OCI-LY7 (cell line): ENCODE measurements at regions not wholly inside any gene's neighbourhood (a gene's known extent, or its start where the extent isn't known, plus 50 kb on each side); places are given as distances from the start of the nearest gene placed in this dataset.

Source experiments
- BruUV-seq: library from RNA; stranded (reverse); fragments of 400-500 nt; replicated peaks from 2 replicates; lab custom pipeline; 2021; lab: Mats Ljungman, UMichigan
- CTCF ChIA-PET: fragments of 300-600 bp; sonication (Branson Sonifier 250); formaldehyde crosslinking; loops from one replicate; lab custom pipeline; 2022; ENCODE audit warnings: antibody characterized with exemption; ENCODE audit not compliant: unreplicated experiment; lab: Charles Lee
- POLR2A ChIA-PET: fragments of 300-600 bp; sonication (Branson Sonifier 250); formaldehyde crosslinking; loops from one replicate; lab custom pipeline; 2022; ENCODE audit warnings: antibody characterized with exemption; lab: Charles Lee
- DNase-seq: peaks from one replicate; pipeline ENCODE4 v3.0.0-alpha.2; 2015; ENCODE audit warnings: low spot score
- H2AFZ ChIP-seq: fragments of 200-600 bp; sonication (generic), shearing (Covaris generic); 2 replicates; pipeline ENCODE4 v1.6.1; 2014; ENCODE audit warnings: mild to moderate bottlenecking, antibody characterized with exemption, low read length, moderate library complexity
- H3K27ac ChIP-seq: fragments of 200-600 bp; sonication (generic); 2 replicates; pipeline ENCODE4 v1.5.1; 2014; ENCODE audit warnings: mixed run types, low read depth, mild to moderate bottlenecking, moderate library complexity, low read length, inconsistent platforms; ENCODE audit not compliant: poor library complexity, severe bottlenecking
- H3K36me3 ChIP-seq: fragments of 200-600 bp; sonication (generic); 2 replicates; pipeline ENCODE4 v1.6.1; 2014; ENCODE audit warnings: mild to moderate bottlenecking, antibody characterized with exemption, low read length, moderate library complexity, mixed read lengths; ENCODE audit not compliant: insufficient read depth
- H3K4me1 ChIP-seq: fragments of 200-600 bp; sonication (generic); 2 replicates; pipeline ENCODE4 v1.5.1; 2014; ENCODE audit warnings: mild to moderate bottlenecking, low read length; ENCODE audit not compliant: insufficient read depth, poor library complexity, severe bottlenecking
- H3K4me2 ChIP-seq: fragments of 200-600 bp; sonication (generic); 2 replicates; pipeline ENCODE4 v1.6.1; 2014; ENCODE audit warnings: mild to moderate bottlenecking, low read length
- H3K4me3 ChIP-seq: fragments of 200-600 bp; sonication (generic); 2 replicates; pipeline ENCODE4 v1.5.1; 2014; ENCODE audit warnings: mild to moderate bottlenecking, low read depth, low read length; ENCODE audit not compliant: poor library complexity, severe bottlenecking
- H3K79me2 ChIP-seq: fragments of 200-600 bp; sonication (generic); 2 replicates; pipeline ENCODE4 v1.6.1; 2016; ENCODE audit warnings: low read depth, mild to moderate bottlenecking, low read length, moderate library complexity, mixed read lengths; ENCODE audit not compliant: insufficient read depth
- H3K9me2 ChIP-seq: fragments of 200-600 bp; sonication (generic); 2 replicates; pipeline ENCODE4 v1.6.1; 2016; ENCODE audit warnings: mild to moderate bottlenecking, low read length, mixed read lengths; ENCODE audit not compliant: insufficient read depth
- H3K9me3 ChIP-seq: fragments of 200-600 bp; sonication (generic); 2 replicates; pipeline ENCODE4 v1.6.1; 2014; ENCODE audit warnings: mild to moderate bottlenecking, mixed run types, low read length, mixed read lengths
- H4K20me1 ChIP-seq: fragments of 200-600 bp; sonication (generic); 2 replicates; pipeline ENCODE4 v1.6.1; 2014; ENCODE audit warnings: mild to moderate bottlenecking, antibody characterized with exemption, low read length, moderate library complexity, mixed read lengths; ENCODE audit not compliant: insufficient read depth
- CTCF ChIP-seq: fragments of 200-600 bp; sonication (generic); conservative IDR thresholded peaks from 2 replicates; pipeline ENCODE4 v1.5.1; 2014; ENCODE audit warnings: mild to moderate bottlenecking, antibody characterized with exemption, low read length, moderate library complexity, mixed read lengths
- EZH2phosphoT487 ChIP-seq: fragments of 200-600 bp; sonication (generic); IDR thresholded peaks from 2 replicates; pipeline ENCODE4 v1.6.1; 2018; ENCODE audit warnings: low read depth, borderline replicate concordance, mild to moderate bottlenecking, mixed run types, antibody characterized with exemption, low read length, moderate library complexity, mixed read lengths
- intact Hi-C: fragments of 100-400 bp; cut with micrococcal nuclease; formaldehyde crosslinking; loops from one replicate; pipeline ENCODE4 v1.10.0; 2022; ENCODE audit not compliant: unreplicated experiment

- ChIA-PET POLR2A (interaction anchor here (0.7 kb wide), 1 partner anchor 203 kb away, joined by 3 read pairs; no protein-coding TSS in a partner anchor), CTCF (no interaction called here)
- TF ChIP-seq CTCF (no peak), EZH2phosphoT487 (no peak)
- no peak overlapping the region for H3K27ac ChIP-seq
- H3K36me3 ChIP-seq = no peaks in the 10 kb centered on the region
- 0 out of 2 replicates have a peak, but pooled peaks cover 7% of the 10 kb centered on the region for H3K9me2 ChIP-seq
- no peak for DNase-seq
- H3K4me3 ChIP-seq = no peak overlapping the region
- no peaks in the 10 kb centered on the region for H4K20me1 ChIP-seq
- intact Hi-C loops = no loop called here
- no peaks in the 10 kb centered on the region for H3K79me2 ChIP-seq
- BruUV-seq = no TSS peak
- no peak overlapping the region for H2AFZ ChIP-seq
- no peaks in the 10 kb centered on the region for H3K4me1 ChIP-seq
- no peak overlapping the region for H3K4me2 ChIP-seq
- H3K9me3 ChIP-seq = no peaks in the 10 kb centered on the region
These were observed 159.8 kb downstream of the DPY19L2 start for GRCh38 chr12:63508543-63508942.

GRCh38 chr12:63499567-63499966 lies 168.7 kb downstream of the DPY19L2 start:
- BruUV-seq = no TSS peak
- no peak for TF ChIP-seq CTCF
- TF ChIP-seq EZH2phosphoT487 = no peak
- H3K9me3 ChIP-seq = 0 out of 2 replicates have a peak, but pooled peaks cover 4% of the 10 kb centered on the region
- intact Hi-C loops = no loop called here
- no peak overlapping the region for H2AFZ ChIP-seq
- H3K9me2 ChIP-seq = no peaks in the 10 kb centered on the region
- no peak overlapping the region for H3K4me3 ChIP-seq
- H3K27ac ChIP-seq = no peak overlapping the region
- no peak for DNase-seq
- H3K36me3 ChIP-seq = no peaks in the 10 kb centered on the region
- no peaks in the 10 kb centered on the region for H4K20me1 ChIP-seq
- no peak overlapping the region for H3K4me2 ChIP-seq
- ChIA-PET POLR2A (interaction anchor here (0.7 kb wide), 1 partner anchor 28 kb away, joined by 4 read pairs; no protein-coding TSS in a partner anchor), CTCF (no interaction called here)
- H3K79me2 ChIP-seq = no peaks in the 10 kb centered on the region
- no peaks in the 10 kb centered on the region for H3K4me1 ChIP-seq

- CTCF ChIA-PET = no interaction called here
- no TSS peak for BruUV-seq
These were observed 170.1 kb downstream of the DPY19L2 start for GRCh38 chr12:63498239-63498638.

More at GRCh38 chr12:63498239-63498638, 170.1 kb downstream of the DPY19L2 start:
- H4K20me1 ChIP-seq = no peaks in the 10 kb centered on the region
- H3K4me2 ChIP-seq = no peak overlapping the region
- no peak overlapping the region for H2AFZ ChIP-seq
- no peaks in the 10 kb centered on the region for H3K9me2 ChIP-seq
- no peaks in the 10 kb centered on the region for H3K4me1 ChIP-seq
- H3K79me2 ChIP-seq = no peaks in the 10 kb centered on the region
- DNase-seq = no peak
- H3K4me3 ChIP-seq = no peak overlapping the region
- H3K27ac ChIP-seq = no peak overlapping the region
- TF ChIP-seq EZH2phosphoT487 (no peak), CTCF (no peak)
- 0 out of 2 replicates have a peak, but pooled peaks cover 4% of the 10 kb centered on the region for H3K9me3 ChIP-seq
- POLR2A ChIA-PET = interaction anchor here (0.9 kb wide), 1 partner anchor 12 kb away, joined by 3 read pairs; no protein-coding TSS in a partner anchor
- intact Hi-C loops = no loop called here
- H3K36me3 ChIP-seq = no peaks in the 10 kb centered on the region
